H1 (cell line): ENCODE measurements at regions not wholly inside any gene's neighbourhood (a gene's known extent, or its start where the extent isn't known, plus 50 kb on each side); places are given as distances from the start of the nearest gene placed in this dataset.

Source experiments
- CHD1 ChIP-seq: IDR thresholded peaks from 2 replicates; pipeline ENCODE4 v1.6.1; 2012; ENCODE audit warnings: low read depth, low read length, improper control_type of control experiment

DNA sequence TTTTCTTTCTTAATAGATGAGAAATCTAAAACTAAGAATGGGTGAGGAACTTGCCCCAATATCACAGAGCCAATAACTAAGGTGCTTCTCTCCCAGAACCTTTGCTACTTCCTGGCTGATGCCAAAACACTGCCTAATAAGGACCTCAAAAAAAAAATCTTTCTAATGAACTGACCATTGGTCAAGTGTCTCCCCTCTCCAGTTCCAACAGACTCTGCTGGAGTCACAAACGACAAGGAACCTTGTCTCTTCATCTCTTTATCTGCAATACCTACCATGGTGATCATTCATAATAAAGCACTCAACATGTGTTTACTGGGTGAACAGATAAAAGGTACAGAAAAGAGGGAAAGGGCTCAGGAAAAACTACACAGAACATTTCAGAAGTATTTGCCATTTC is 197.4 kb downstream of the LTN1 start (continued):
- no peak for TF ChIP-seq CHD1
- TF ChIP-seq, all 59 proteins: peak for 0
